Brain microvascular endothelial cell (primary cell): ENCODE measurements at regions not wholly inside any gene's neighbourhood (a gene's known extent, or its start where the extent isn't known, plus 50 kb on each side); places are given as distances from the start of the nearest gene placed in this dataset.
A peak's percentile ranks its signal among the peaks of the same experiment; 100 is the strongest.

ENCODE experiments used
- DNase-seq: peaks from one replicate; pipeline ENCODE4 v3.0.0-alpha.2; 2020
- H3K27ac ChIP-seq: fragments of 250-450 bp; sonication (Bioruptor Pico); 2 replicates; pipeline ENCODE4 v1.5.1; 2020; ENCODE audit warnings: mild to moderate bottlenecking, moderate library complexity
- H3K27me3 ChIP-seq: fragments of 250-450 bp; sonication (Bioruptor Pico); replicated peaks from 2 replicates; pipeline ENCODE4 v1.5.1; 2020; ENCODE audit warnings: mild to moderate bottlenecking
- H3K36me3 ChIP-seq: fragments of 250-450 bp; sonication (Bioruptor Pico); replicated peaks from 2 replicates; pipeline ENCODE4 v1.5.1; 2020; ENCODE audit warnings: mild to moderate bottlenecking
- H3K4me3 ChIP-seq: 2 replicates; pipeline ENCODE4 v1.5.1; 2011; ENCODE audit warnings: low read depth, mild to moderate bottlenecking, control low read depth, low read length, moderate library complexity
- in situ Hi-C: cut with HindIII; loops from 2 replicates; pipeline ENCODE4 v1.10.0; 2017; ENCODE audit warnings: low sequenced_read_pairs, low pct_ligation_motif_present
- TF ChIP-seq, protein P1 (sequence below): IDR thresholded peaks from 2 replicates; pipeline ENCODE4 v1.5.1; 2011; ENCODE audit warnings: low read depth, mild to moderate bottlenecking, moderate library complexity, low read length, control low read depth, inconsistent platforms; ENCODE audit errors: missing control alignments

DNA sequence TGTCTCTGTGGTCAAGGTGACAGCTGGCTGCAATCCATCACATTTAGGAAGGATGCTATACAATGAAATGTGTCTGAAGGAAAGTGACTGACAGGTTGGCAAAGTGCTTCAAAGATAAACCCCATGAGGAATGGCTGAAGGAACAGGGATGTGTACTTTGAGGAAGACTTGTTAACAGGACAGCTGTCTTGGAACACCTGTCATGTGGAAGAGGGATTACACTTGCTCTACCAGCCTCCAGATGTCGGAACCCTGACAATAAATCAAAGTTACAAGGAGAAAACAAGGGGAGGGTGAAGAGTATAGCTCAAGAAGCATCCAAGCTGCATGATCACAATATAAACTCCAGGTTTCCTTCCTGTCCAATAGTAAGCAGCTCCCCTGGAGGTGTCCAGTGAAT, 147.8 kb upstream of the TMCC3 start:
- H3K27me3 ChIP-seq: no peaks in the 10 kb centered on the region
- no peak overlapping the region for H3K4me3 ChIP-seq
- TF ChIP-seq, protein P1, sequence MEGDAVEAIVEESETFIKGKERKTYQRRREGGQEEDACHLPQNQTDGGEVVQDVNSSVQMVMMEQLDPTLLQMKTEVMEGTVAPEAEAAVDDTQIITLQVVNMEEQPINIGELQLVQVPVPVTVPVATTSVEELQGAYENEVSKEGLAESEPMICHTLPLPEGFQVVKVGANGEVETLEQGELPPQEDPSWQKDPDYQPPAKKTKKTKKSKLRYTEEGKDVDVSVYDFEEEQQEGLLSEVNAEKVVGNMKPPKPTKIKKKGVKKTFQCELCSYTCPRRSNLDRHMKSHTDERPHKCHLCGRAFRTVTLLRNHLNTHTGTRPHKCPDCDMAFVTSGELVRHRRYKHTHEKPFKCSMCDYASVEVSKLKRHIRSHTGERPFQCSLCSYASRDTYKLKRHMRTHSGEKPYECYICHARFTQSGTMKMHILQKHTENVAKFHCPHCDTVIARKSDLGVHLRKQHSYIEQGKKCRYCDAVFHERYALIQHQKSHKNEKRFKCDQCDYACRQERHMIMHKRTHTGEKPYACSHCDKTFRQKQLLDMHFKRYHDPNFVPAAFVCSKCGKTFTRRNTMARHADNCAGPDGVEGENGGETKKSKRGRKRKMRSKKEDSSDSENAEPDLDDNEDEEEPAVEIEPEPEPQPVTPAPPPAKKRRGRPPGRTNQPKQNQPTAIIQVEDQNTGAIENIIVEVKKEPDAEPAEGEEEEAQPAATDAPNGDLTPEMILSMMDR: no peak
- H3K27ac ChIP-seq: no peak overlapping the region
- in situ Hi-C loops: no loop called here
- no peaks in the 10 kb centered on the region for H3K36me3 ChIP-seq
- no peak for DNase-seq

DNA sequence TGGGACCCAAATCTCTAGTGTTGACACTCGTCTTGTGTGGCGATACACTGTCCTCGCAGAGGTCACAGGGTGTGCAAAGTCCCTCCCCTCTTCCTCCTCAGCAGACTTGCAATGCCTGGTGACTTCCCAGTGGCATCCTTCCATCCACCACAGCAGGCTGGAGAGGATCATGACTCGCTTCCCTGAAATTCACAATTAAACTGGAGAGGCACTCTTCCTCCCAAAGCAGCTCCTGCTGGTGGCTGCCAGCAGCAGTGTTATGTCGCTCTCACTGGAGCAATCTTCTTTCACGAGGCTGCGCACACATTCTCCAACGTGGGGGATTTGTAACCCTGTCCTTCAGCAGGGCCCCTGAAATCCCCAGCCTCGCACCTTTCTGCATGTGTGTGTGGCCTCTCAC, 145.2 kb upstream of the TMCC3 start:
- Histone ChIP-seq H3K36me3 (no peaks in the 10 kb centered on the region), H3K27ac (no peak overlapping the region), H3K27me3 (no peaks in the 10 kb centered on the region), H3K4me3 (no peak overlapping the region)
- in situ Hi-C loops: no loop called here
- DNase-seq: peak; percentile 40
- TF ChIP-seq, protein P1: peak; percentile 48

DNA sequence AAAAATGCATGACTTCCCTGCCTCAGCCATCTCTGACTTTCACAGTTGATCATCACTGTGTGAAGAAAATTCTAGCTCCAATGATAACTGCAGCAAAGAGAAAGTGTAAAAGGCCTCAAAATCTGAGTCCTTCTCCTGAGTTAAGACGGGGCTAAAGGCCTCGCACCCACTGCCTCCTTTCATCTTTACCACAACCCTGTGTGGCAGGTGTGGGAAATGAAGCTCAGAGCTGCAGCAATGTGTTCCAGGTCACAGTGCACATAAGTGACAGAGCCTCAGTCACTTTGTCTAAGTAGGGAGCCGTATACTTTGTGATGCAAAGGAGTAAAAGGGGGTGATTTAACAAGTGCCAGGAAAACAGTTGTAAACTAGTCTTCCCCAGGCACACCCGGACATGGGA, 144.7 kb upstream of the TMCC3 start:
- TF ChIP-seq, protein P1: no peak
- H3K36me3 ChIP-seq: no peaks in the 10 kb centered on the region
- H3K27me3 ChIP-seq: no peaks in the 10 kb centered on the region
- no peak overlapping the region for H3K27ac ChIP-seq
- in situ Hi-C loops: no loop called here
- no peak for DNase-seq
- H3K4me3 ChIP-seq: no peak overlapping the region

DNA sequence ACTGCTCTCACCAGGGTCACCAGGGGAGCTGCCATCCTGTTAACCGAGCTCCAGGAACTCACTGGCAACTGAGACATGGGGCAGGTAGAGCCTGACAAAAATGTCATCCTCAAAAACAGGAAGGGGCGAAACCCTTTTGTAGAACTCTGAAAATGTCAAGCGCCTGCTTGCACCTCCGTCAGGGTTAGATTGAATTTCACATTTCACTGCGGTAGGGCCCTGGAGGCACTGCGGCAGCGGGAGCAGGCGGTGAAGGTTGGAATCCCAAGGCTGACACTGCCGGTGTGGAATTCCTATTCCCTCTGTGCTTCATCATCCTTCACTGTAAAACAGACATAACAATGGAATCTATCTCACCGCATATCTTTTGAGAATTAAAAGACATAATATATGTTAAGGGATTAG, 142.8 kb upstream of the TMCC3 start:
- H3K27ac ChIP-seq: no peak overlapping the region
- H3K36me3 ChIP-seq: no peaks in the 10 kb centered on the region
- TF ChIP-seq, protein P1: no peak
- no peak overlapping the region for H3K4me3 ChIP-seq
- in situ Hi-C loops: no loop called here
- peak; percentile 41 for DNase-seq
- no peaks in the 10 kb centered on the region for H3K27me3 ChIP-seq

DNA sequence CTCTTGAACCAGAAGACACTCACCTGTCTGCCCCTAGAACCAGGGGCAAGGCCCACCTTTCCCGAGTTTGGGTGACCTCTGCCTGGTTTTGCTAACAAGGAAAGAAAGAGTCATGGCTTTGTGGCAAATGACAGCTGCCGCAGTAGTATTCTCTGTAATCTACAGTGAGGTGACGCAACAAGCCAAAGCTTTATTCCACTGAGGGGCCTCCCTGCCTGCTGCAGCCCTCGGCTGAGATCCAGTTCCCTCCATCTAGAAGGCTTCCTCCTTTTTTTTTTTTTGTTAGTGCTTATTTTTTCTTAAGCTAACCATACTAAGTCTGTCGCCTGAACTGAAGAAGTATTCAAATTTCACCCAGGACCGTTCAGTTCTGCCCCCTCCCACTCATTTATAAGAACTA, 142.3 kb upstream of the TMCC3 start:
- Histone ChIP-seq H3K27me3 (no peaks in the 10 kb centered on the region), H3K4me3 (no peak overlapping the region), H3K36me3 (no peaks in the 10 kb centered on the region), H3K27ac (no peak overlapping the region)
- TF ChIP-seq, protein P1: no peak
- in situ Hi-C loops: no loop called here
- no peak for DNase-seq

DNA sequence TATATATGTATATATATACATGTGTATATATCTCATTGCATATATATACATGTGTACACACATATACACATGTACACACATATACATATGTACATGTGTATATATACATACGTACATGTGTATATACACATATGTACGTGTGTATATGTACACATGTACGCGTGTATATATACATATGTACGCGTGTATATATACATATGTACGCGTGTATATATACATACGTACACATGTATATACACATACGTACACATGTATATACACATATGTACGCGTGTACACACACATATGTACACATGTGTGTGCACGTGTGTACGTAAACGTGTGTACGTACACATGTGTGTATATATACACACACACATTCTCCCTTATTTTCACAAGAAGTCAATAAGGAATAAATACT, 141.6 kb upstream of the TMCC3 start:
- Histone ChIP-seq H3K27ac (no peak overlapping the region), H3K4me3 (no peak overlapping the region), H3K27me3 (no peaks in the 10 kb centered on the region), H3K36me3 (no peaks in the 10 kb centered on the region)
- in situ Hi-C loops: no loop called here
- TF ChIP-seq, protein P1: no peak
- DNase-seq: no peak
